Left cardiac atrium (tissue), 4 donors: ENCODE measurements at regions not wholly inside any gene's neighbourhood (a gene's known extent, or its start where the extent isn't known, plus 50 kb on each side); places are given as distances from the start of the nearest gene placed in this dataset.
A peak's percentile ranks its signal among the peaks of the same experiment; 100 is the strongest.
"Not testable (repeated sequence)": the region's sequence is repeated elsewhere in the genome, so short reads cannot be mapped to it uniquely, and the experiment has no call there.

Source experiments
- ATAC-seq, 2 donors: fragments of 200-7000 bp; cut with Tn5 transposase; one replicate each; pipeline ENCODE4 v1.9.1; 2020; ENCODE audit warnings: mild to moderate bottlenecking in 2 of 2, moderate library complexity in 2 of 2
- DNase-seq: peaks from one replicate; pipeline ENCODE4 v3.0.0-alpha.2; 2020
- intact Hi-C, 2 donors: fragments of 100-400 bp; cut with DNase I; formaldehyde crosslinking; loops; one replicate each; pipeline versions ENCODE4 v1.14.1 to v1.15.1; 2022 to 2023
- donor health status: DM: no; HTN: yes; CAD: no.
- donor health status: DM: no; HTN: yes; CAD: no; lungs with severe emphysema.
- donor health status: DM: yes; HTN: yes; CAD: no.
- donor health status: Dilated cardiomyopathy.

GRCh38 chr6:6091608-6092002, 84.9 kb upstream of the NRN1 start:
- ATAC-seq (no peak), DNase-seq (no peak)
- intact Hi-C loops: no loop called here

- intact Hi-C loops: no loop called here
- ATAC-seq: no peak
- DNase-seq: no peak
Measured at GRCh38 chr6:6090861-6091607, 84.3 kb upstream of the NRN1 start.

GRCh38 chr6:6085928-6086668, 79.4 kb upstream of the NRN1 start:
- ATAC-seq: peak in 1 of 2 donors; percentile 39
- no peak for DNase-seq
- intact Hi-C loops: no loop called here

GRCh38 chr6:6080975-6081374, 74.2 kb upstream of the NRN1 start:
- intact Hi-C loops: no loop called here
- DNase-seq: no peak
- no peak for ATAC-seq

GRCh38 chr6:6074190-6074589, 67.5 kb upstream of the NRN1 start:
- DNase-seq (no peak), ATAC-seq (no peak)
- intact Hi-C loops: no loop called here

- DNase-seq, ATAC-seq, intact Hi-C loops: not testable (repeated sequence)
Measured at GRCh38 chr6:6068157-6068556, 61.4 kb upstream of the NRN1 start.

- DNase-seq: no peak
- ATAC-seq: no peak
- intact Hi-C loops: loop anchor here (5.0 kb wide), 2 partner anchors 259 to 489 kb away; no protein-coding TSS in a partner anchor
Measured at GRCh38 chr6:6058054-6058444, 51.3 kb upstream of the NRN1 start.

- DNase-seq (no peak), ATAC-seq (peak in 1 of 2 donors; percentile 71)
- intact Hi-C loops: loop anchor here (2.0 to 5.0 kb wide), 4 partner anchors 260 to 490 kb away; no protein-coding TSS in a partner anchor
Measured at GRCh38 chr6:6057442-6058053, 50.8 kb upstream of the NRN1 start.
